ENCODE measurements at regions not wholly inside any gene's neighbourhood (a gene's known extent, or its start where the extent isn't known, plus 50 kb on each side); places are given as distances from the start of the nearest gene placed in this dataset.

DNA sequence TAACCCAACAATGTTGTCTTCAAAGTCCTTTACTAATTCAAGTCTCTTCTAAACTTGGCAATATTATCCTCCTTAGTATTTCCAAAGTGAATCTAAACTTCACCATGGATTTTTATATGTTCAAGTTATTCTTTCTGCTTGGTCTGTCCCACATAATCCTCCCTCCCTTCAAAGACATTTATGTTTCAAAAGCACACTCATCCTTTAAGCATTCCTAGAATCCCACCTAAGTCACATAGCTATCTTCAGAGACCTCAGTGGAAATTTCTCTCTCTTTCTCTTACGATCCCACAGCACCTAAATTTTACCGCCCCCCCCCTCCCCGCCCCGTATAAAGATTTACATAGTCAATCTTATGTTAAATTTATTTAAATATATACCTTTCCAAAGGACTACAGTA lies 314.9 kb upstream of the GRIA3 start:
- TF ChIP-seq EP300 (IDR thresholded peaks at IDR 0.05; ENCODE audit: borderline replicate concordance): no peak
- no peak for TF ChIP-seq TAF1 (IDR thresholded peaks at IDR 0.05; ENCODE audit: low read depth)
- no peak for TF ChIP-seq RAD21 (IDR thresholded peaks at IDR 0.05; ENCODE audit: low read depth)
- no peak for TF ChIP-seq CEBPB (IDR thresholded peaks at IDR 0.05)
- no peak for TF ChIP-seq EGR1 (IDR thresholded peaks at IDR 0.05)
- TF ChIP-seq, protein P1, sequence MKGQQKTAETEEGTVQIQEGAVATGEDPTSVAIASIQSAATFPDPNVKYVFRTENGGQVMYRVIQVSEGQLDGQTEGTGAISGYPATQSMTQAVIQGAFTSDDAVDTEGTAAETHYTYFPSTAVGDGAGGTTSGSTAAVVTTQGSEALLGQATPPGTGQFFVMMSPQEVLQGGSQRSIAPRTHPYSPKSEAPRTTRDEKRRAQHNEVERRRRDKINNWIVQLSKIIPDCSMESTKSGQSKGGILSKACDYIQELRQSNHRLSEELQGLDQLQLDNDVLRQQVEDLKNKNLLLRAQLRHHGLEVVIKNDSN (IDR thresholded peaks at IDR 0.05): no peak
- TF ChIP-seq FOXM1 (IDR thresholded peaks at IDR 0.05; ENCODE audit: borderline replicate concordance, low read depth): no peak
- TF ChIP-seq NFIC (IDR thresholded peaks at IDR 0.05): no peak
- no peak for TF ChIP-seq TCF12 (IDR thresholded peaks at IDR 0.05; ENCODE audit: low read depth)

DNA sequence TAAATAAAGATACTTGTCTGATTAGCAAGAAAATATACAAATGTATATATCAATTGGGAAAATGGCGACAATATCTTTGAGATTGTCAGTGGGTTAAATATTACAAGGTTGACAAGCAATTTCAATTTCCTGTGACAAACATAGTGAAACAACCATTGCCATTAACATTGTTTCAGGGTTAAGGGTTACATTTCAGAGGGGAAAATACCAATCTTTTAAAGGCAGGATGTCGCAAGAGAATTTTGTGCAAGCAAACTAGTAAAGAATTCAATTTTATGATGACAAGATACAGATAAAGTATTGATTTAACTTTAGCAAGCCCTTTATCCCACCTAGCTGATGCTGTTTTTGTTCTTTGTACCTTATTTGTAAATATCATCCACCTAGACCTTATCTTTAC lies 305.8 kb upstream of the GRIA3 start:
- TF ChIP-seq, protein P2, sequence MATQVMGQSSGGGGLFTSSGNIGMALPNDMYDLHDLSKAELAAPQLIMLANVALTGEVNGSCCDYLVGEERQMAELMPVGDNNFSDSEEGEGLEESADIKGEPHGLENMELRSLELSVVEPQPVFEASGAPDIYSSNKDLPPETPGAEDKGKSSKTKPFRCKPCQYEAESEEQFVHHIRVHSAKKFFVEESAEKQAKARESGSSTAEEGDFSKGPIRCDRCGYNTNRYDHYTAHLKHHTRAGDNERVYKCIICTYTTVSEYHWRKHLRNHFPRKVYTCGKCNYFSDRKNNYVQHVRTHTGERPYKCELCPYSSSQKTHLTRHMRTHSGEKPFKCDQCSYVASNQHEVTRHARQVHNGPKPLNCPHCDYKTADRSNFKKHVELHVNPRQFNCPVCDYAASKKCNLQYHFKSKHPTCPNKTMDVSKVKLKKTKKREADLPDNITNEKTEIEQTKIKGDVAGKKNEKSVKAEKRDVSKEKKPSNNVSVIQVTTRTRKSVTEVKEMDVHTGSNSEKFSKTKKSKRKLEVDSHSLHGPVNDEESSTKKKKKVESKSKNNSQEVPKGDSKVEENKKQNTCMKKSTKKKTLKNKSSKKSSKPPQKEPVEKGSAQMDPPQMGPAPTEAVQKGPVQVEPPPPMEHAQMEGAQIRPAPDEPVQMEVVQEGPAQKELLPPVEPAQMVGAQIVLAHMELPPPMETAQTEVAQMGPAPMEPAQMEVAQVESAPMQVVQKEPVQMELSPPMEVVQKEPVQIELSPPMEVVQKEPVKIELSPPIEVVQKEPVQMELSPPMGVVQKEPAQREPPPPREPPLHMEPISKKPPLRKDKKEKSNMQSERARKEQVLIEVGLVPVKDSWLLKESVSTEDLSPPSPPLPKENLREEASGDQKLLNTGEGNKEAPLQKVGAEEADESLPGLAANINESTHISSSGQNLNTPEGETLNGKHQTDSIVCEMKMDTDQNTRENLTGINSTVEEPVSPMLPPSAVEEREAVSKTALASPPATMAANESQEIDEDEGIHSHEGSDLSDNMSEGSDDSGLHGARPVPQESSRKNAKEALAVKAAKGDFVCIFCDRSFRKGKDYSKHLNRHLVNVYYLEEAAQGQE (IDR thresholded peaks at IDR 0.05; ENCODE audit: low read depth): no peak

DNA sequence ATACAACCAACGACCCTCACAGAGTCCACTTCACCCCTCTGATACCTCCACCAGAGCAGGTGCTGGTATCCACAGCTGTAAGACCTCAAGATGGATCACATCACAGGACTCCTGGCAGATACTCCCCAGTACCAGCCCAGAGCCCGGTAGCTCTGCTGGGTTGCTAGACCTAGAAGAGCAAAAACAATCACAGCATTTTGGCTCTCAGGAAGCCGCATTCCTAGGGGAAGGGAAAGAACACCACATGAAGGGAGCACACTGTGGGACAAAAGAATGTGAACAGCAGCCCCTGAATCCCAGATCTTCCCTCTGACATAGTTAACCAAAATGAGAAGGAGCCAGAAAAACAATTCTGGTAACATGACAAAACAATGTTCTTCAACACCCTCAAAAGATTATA lies 303.1 kb upstream of the GRIA3 start:
- TF ChIP-seq CEBPB (IDR thresholded peaks at IDR 0.05) (no peak), TEAD4 (IDR thresholded peaks at IDR 0.05) (no peak), ZBTB7A (IDR thresholded peaks at IDR 0.05; ENCODE audit: low read depth) (no peak), EP300 (IDR thresholded peaks at IDR 0.05; ENCODE audit: borderline replicate concordance) (no peak), NFIC (IDR thresholded peaks at IDR 0.05) (no peak), TAF1 (IDR thresholded peaks at IDR 0.05; ENCODE audit: low read depth) (no peak)

DNA sequence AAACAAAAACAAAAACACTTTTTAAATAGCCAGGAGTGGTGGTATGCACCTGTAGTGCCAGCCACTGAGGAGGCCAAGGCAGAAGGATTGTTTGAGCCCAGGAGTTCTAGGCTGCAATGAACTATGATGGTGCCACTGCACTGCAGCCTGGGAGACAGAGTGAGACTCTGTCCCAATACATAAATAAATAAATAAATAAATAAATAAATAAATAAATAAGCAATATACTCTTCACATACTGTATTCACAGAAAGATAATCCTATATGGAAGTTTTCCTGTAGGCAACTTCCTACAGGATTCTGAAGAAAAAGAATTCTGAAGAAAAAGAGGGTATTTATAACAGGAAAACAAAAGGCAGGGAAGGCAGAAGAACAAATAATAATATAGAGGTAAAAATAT lies 293.3 kb upstream of the GRIA3 start:
- no peak for TF ChIP-seq YY1 (IDR thresholded peaks at IDR 0.05; ENCODE audit: low read depth)
- TF ChIP-seq CEBPB (IDR thresholded peaks at IDR 0.05): no peak
- TF ChIP-seq EP300 (IDR thresholded peaks at IDR 0.05; ENCODE audit: borderline replicate concordance): no peak
- no peak for TF ChIP-seq FOXM1 (IDR thresholded peaks at IDR 0.05; ENCODE audit: borderline replicate concordance, low read depth)
- TF ChIP-seq, protein P2 (IDR thresholded peaks at IDR 0.05; ENCODE audit: low read depth): no peak
- TF ChIP-seq CREB1 (IDR thresholded peaks at IDR 0.05; ENCODE audit: low read depth): no peak
- TF ChIP-seq EGR1 (IDR thresholded peaks at IDR 0.05): no peak

DNA sequence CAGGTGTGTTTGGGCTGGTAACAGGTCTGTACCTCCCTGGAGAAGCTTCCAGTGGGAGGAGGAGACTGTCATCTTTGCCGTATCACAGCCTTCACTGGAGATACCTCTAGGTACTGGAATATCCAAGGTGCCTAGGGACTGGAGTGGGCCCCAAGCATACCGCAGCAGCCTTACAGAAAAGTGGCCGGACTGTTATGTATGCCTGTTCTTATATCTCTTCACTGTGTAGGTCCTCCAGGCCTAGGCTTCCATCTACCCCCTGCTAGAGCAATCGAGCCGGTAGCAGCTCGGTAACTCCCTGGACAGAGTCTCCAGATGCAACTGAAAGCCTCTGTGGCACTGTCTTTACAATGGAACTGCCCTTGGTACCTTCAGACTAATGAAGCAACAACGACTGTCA lies 277.4 kb upstream of the GRIA3 start:
- TF ChIP-seq CREB1 (IDR thresholded peaks at IDR 0.05; ENCODE audit: low read depth) (no peak), CEBPB (IDR thresholded peaks at IDR 0.05) (no peak), TAF1 (IDR thresholded peaks at IDR 0.05; ENCODE audit: low read depth) (no peak), YY1 (IDR thresholded peaks at IDR 0.05; ENCODE audit: low read depth) (no peak), RAD21 (IDR thresholded peaks at IDR 0.05; ENCODE audit: low read depth) (no peak), ZBTB7A (IDR thresholded peaks at IDR 0.05; ENCODE audit: low read depth) (no peak)
- TF ChIP-seq, protein P2 (IDR thresholded peaks at IDR 0.05; ENCODE audit: low read depth): no peak

DNA sequence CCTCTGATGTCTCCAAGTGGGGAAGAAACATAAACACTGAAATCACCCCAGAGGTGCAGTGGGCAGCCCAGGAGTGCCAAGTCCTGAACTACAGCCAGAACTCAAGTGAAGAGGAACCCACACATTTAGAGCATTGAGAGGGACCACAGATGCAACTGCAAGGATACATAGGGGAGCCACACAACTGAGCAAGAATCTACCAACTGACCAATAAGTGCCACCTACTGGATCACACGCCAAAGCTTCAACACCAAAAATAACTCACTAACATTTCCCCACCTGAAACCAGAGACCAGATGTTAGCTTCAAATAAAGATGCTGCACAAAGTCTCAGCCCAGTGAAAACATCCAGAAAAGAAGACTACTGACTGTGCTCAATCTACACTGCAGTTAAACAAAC lies 276.7 kb upstream of the GRIA3 start:
- TF ChIP-seq FOXM1 (IDR thresholded peaks at IDR 0.05; ENCODE audit: borderline replicate concordance, low read depth) (no peak), RAD21 (IDR thresholded peaks at IDR 0.05; ENCODE audit: low read depth) (no peak), ZBTB7A (IDR thresholded peaks at IDR 0.05; ENCODE audit: low read depth) (no peak), EP300 (IDR thresholded peaks at IDR 0.05; ENCODE audit: borderline replicate concordance) (no peak), TAF1 (IDR thresholded peaks at IDR 0.05; ENCODE audit: low read depth) (no peak), CEBPB (IDR thresholded peaks at IDR 0.05) (no peak), CREB1 (IDR thresholded peaks at IDR 0.05; ENCODE audit: low read depth) (no peak), TCF12 (IDR thresholded peaks at IDR 0.05; ENCODE audit: low read depth) (no peak), YY1 (IDR thresholded peaks at IDR 0.05; ENCODE audit: low read depth) (no peak), TEAD4 (IDR thresholded peaks at IDR 0.05) (no peak), EGR1 (IDR thresholded peaks at IDR 0.05) (no peak), NFIC (IDR thresholded peaks at IDR 0.05) (no peak)
- TF ChIP-seq, protein P2 (IDR thresholded peaks at IDR 0.05; ENCODE audit: low read depth): no peak
- TF ChIP-seq, protein P1 (IDR thresholded peaks at IDR 0.05): no peak
- TF ChIP-seq, protein P3, sequence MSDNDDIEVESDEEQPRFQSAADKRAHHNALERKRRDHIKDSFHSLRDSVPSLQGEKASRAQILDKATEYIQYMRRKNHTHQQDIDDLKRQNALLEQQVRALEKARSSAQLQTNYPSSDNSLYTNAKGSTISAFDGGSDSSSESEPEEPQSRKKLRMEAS (IDR thresholded peaks at IDR 0.05): no peak
